GM23338 (cell line): ENCODE measurements at regions not wholly inside any gene's neighbourhood (a gene's known extent, or its start where the extent isn't known, plus 50 kb on each side); places are given as distances from the start of the nearest gene placed in this dataset.

Experiments
- ATAC-seq: fragments of 200-7000 bp; cut with Tn5 transposase; 3 replicates; pipeline ENCODE4 v1.9.1; 2020
- DNase-seq: peaks from one replicate; pipeline ENCODE4 v3.0.0-alpha.2; 2015; ENCODE audit warnings: low spot score
- H2AFZ ChIP-seq: fragments of 200-600 bp; sonication (generic); 2 replicates; pipeline ENCODE4 v1.8.0; 2016; ENCODE audit warnings: antibody characterized with exemption, mild to moderate bottlenecking, moderate library complexity
- H3F3A ChIP-seq: fragments of 200-600 bp; sonication (generic); replicated peaks from 2 replicates; pipeline ENCODE4 v1.8.0; 2017; ENCODE audit warnings: antibody characterized with exemption, mixed run types, low read depth
- H3K27ac ChIP-seq: fragments of 200-600 bp; sonication (generic); 2 replicates; pipeline ENCODE4 v1.6.1; 2016; ENCODE audit warnings: low read depth
- H3K27me3 ChIP-seq: fragments of 200-600 bp; sonication (generic); 2 replicates; pipeline ENCODE4 v1.8.0; 2016; ENCODE audit warnings: mild to moderate bottlenecking, mixed run types, moderate library complexity; ENCODE audit not compliant: insufficient read depth
- H3K36me3 ChIP-seq: fragments of 200-600 bp; sonication (generic); 2 replicates; pipeline ENCODE4 v1.8.0; 2016; ENCODE audit warnings: mild to moderate bottlenecking; ENCODE audit not compliant: insufficient read depth
- H3K4me1 ChIP-seq: fragments of 200-600 bp; sonication (generic); 2 replicates; pipeline ENCODE4 v1.8.0; 2016; ENCODE audit warnings: mild to moderate bottlenecking, moderate library complexity; ENCODE audit not compliant: insufficient read depth
- H3K4me2 ChIP-seq: fragments of 200-600 bp; sonication (generic); 2 replicates; pipeline ENCODE4 v1.7.1; 2017; ENCODE audit warnings: mixed run types
- H3K4me3 ChIP-seq: fragments of 200-600 bp; sonication (generic); 2 replicates; pipeline ENCODE4 v1.6.1; 2016; ENCODE audit warnings: mixed run types
- H3K79me2 ChIP-seq: fragments of 200-600 bp; sonication (generic); replicated peaks from 2 replicates; pipeline ENCODE4 v1.8.0; 2017; ENCODE audit warnings: mild to moderate bottlenecking; ENCODE audit not compliant: insufficient read depth
- H3K9me2 ChIP-seq: fragments of 200-600 bp; sonication (generic); 2 replicates; pipeline ENCODE4 v1.8.0; 2017; ENCODE audit not compliant: insufficient read depth
- H4K20me1 ChIP-seq: fragments of 200-600 bp; sonication (generic); replicated peaks from 2 replicates; pipeline ENCODE4 v1.8.0; 2017; ENCODE audit warnings: mild to moderate bottlenecking; ENCODE audit not compliant: insufficient read depth
- H3K27ac Mint-ChIP-seq: 2 replicates; pipeline ENCODE4 v1.8.0; 2020; ENCODE audit warnings: inconsistent platforms, mild to moderate bottlenecking, moderate library complexity, mixed read lengths
- H3K27me3 Mint-ChIP-seq: 3 replicates; pipeline ENCODE4 v1.8.0; 2022; ENCODE audit warnings: low read depth, mild to moderate bottlenecking, moderate library complexity, mixed read lengths, inconsistent platforms; ENCODE audit not compliant: insufficient read depth, poor library complexity
- H3K36me3 Mint-ChIP-seq: 3 replicates; pipeline ENCODE4 v1.8.0; 2021; ENCODE audit warnings: low read depth, mild to moderate bottlenecking, inconsistent platforms, moderate library complexity, mixed read lengths
- H3K4me1 Mint-ChIP-seq: 3 replicates; pipeline ENCODE4 v1.8.0; 2020; ENCODE audit warnings: mild to moderate bottlenecking, inconsistent platforms, mixed read lengths
- H3K4me3 Mint-ChIP-seq: 3 replicates; pipeline ENCODE4 v1.8.0; 2021; ENCODE audit warnings: moderate library complexity, mild to moderate bottlenecking, inconsistent platforms, mixed read lengths
- H3K9me3 Mint-ChIP-seq: 3 replicates; pipeline ENCODE4 v1.8.0; 2020; ENCODE audit warnings: moderate library complexity, mild to moderate bottlenecking, inconsistent platforms, mixed read lengths
- EZH2 ChIP-seq: fragments of 200-600 bp; sonication (generic); IDR thresholded peaks from one replicate; pipeline ENCODE4 v1.8.0; 2017; ENCODE audit warnings: antibody characterized with exemption, mild to moderate bottlenecking, low read depth; ENCODE audit not compliant: unreplicated experiment
- EZH2phosphoT487 ChIP-seq: fragments of 200-600 bp; sonication (generic); IDR thresholded peaks from one replicate; pipeline ENCODE4 v1.8.1; 2018; ENCODE audit warnings: antibody characterized with exemption; ENCODE audit not compliant: unreplicated experiment
- NANOG ChIP-seq: IDR thresholded peaks from 2 replicates; pipeline ENCODE4 v1.6.1; 2016; ENCODE audit warnings: antibody characterized with exemption, borderline replicate concordance
- REST ChIP-seq: IDR thresholded peaks from one replicate; pipeline ENCODE4 v1.6.1; 2018; ENCODE audit warnings: antibody characterized with exemption; ENCODE audit not compliant: unreplicated experiment
- STAT1 ChIP-seq: IDR thresholded peaks from one replicate; pipeline ENCODE4 v1.6.1; 2016; ENCODE audit warnings: antibody characterized with exemption; ENCODE audit not compliant: unreplicated experiment
- TF ChIP-seq, protein P1 (sequence below), 2 experiments: fragments of 200-600 bp in 1 of 2; sonication (generic) in 1 of 2; conservative IDR thresholded peaks; 2 replicates each; pipeline versions ENCODE4 v1.5.1 to v1.6.1; 2016 to 2017; ENCODE audit warnings: antibody characterized with exemption in 2 of 2, low read depth in 2 of 2, mild to moderate bottlenecking in 2 of 2, moderate library complexity in 1 of 2

DNA sequence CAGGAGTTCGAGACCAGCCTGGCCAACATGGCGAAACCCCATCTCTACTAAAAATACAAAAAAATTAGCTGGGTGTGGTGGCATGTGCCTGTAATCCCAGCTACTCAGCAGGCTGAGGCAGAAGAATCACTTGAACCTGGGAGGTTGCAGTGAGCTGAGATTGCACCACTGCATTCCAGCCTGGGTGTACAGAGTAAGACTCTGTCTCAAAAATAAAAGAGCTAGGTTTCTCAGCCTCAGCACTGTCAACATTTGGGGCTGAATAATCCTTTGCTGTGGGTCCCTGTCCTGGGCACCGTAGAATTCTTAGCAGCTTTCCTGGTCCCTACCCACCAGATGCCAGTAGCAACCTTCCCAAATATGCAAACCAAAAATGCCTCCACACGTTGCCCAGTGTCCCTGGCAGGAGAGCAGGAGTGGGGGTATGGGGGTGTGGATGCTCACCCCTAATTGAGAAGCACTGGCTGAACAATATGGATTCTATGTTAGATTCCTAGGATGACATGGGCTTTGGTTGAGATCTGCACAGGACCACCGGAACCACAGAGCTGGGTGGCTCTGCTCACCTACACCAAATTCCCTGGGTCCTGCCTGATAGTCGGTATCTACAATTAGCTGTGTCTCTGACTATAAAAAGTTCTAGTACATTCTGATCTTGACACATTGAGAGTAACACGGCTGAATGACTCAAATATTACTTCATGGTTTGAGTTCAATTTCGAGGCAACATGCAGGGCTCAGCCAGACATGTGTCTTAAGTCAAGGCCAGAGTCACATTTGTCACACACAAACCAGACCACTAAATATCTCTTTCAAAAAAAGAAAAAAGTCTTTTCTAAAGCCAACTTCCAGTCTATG is 577.0 kb upstream of the MDFIC2 start (continued):
- TF ChIP-seq REST (no peak), EZH2phosphoT487 (no peak), EZH2 (no peak), NANOG (no peak), STAT1 (no peak)
- TF ChIP-seq, protein P1, sequence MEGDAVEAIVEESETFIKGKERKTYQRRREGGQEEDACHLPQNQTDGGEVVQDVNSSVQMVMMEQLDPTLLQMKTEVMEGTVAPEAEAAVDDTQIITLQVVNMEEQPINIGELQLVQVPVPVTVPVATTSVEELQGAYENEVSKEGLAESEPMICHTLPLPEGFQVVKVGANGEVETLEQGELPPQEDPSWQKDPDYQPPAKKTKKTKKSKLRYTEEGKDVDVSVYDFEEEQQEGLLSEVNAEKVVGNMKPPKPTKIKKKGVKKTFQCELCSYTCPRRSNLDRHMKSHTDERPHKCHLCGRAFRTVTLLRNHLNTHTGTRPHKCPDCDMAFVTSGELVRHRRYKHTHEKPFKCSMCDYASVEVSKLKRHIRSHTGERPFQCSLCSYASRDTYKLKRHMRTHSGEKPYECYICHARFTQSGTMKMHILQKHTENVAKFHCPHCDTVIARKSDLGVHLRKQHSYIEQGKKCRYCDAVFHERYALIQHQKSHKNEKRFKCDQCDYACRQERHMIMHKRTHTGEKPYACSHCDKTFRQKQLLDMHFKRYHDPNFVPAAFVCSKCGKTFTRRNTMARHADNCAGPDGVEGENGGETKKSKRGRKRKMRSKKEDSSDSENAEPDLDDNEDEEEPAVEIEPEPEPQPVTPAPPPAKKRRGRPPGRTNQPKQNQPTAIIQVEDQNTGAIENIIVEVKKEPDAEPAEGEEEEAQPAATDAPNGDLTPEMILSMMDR (conservative IDR thresholded peaks at IDR 0.05; ENCODE audit: low read depth in 2 of 2), result no peak

DNA sequence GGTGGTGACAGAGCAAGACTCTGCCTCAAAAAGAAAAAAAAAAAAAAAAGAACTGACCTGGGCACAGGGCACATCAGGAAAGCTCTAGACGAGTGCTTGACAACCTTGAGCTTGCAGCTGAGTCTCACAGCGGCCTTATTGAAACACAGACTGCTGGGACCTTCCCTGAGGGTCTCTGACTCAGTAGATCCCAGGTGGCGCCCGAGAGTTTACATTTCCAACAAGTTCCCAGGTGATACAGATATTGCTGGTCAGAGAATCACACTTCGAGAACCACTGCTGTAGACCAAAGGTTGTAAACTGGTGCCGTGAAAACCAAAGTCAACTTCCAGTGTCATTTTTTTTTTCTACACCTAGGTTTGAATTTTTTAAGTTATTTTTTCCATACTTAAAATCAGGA is 573.2 kb upstream of the MDFIC2 start:
- H3K9me3 Mint-ChIP-seq, result no peaks in the 10 kb centered on the region
- no peaks in the 10 kb centered on the region for H3K4me1 Mint-ChIP-seq
- no peak overlapping the region for H3K27ac Mint-ChIP-seq
- Histone ChIP-seq H3K9me2 (peaks cover 8% of the 10 kb centered on the region; the same call in 1 of the 2 replicates), H3K4me1 (no peaks in the 10 kb centered on the region), H2AFZ (no peak overlapping the region), H3K27me3 (no peaks in the 10 kb centered on the region), H3F3A (no peaks in the 10 kb centered on the region), H3K79me2 (no peaks in the 10 kb centered on the region), H3K36me3 (no peaks in the 10 kb centered on the region), H3K4me3 (no peak overlapping the region), H3K27ac (no peak overlapping the region), H3K4me2 (no peak overlapping the region), H4K20me1 (no peaks in the 10 kb centered on the region)
- TF ChIP-seq REST, result no peak
- TF ChIP-seq, protein P1 (conservative IDR thresholded peaks at IDR 0.05; ENCODE audit: low read depth in 2 of 2), result peak in 1 of 2 experiments; percentile 37; a peak in 3 of 4 replicates
- peak; percentile 18 for DNase-seq
- ATAC-seq, result no peak
- H3K36me3 Mint-ChIP-seq, result no peaks in the 10 kb centered on the region
- H3K4me3 Mint-ChIP-seq, result no peak overlapping the region
- H3K27me3 Mint-ChIP-seq, result no peaks in the 10 kb centered on the region
